ENCODE measurements at regions not wholly inside any gene's neighbourhood (a gene's known extent, or its start where the extent isn't known, plus 50 kb on each side); places are given as distances from the start of the nearest gene placed in this dataset.
"Not testable (repeated sequence)": the region's sequence is repeated elsewhere in the genome, so short reads cannot be mapped to it uniquely, and the experiment has no call there.

- no peak for FAIRE-seq
- no peak for DNase-seq
- H3K27me3 ChIP-seq (ENCODE audit: control insufficient read depth in 3 of 3, insufficient read depth in 3 of 3, low read length in 3 of 3) = peaks cover 0 to 9% (median 0%) of the 10 kb centered on the region in 3 donors
- H3K27ac ChIP-seq (ENCODE audit: low read depth in 1 of 3, low read length in 2 of 3) = no peak overlapping the region
- H3K4me1 ChIP-seq (ENCODE audit: control insufficient read depth in 3 of 3, insufficient read depth in 2 of 3, low read depth in 1 of 3, low read length in 2 of 3) = no peaks in the 10 kb centered on the region
- no peaks in the 10 kb centered on the region for H3K9me3 ChIP-seq (ENCODE audit: control insufficient read depth in 2 of 2, insufficient read depth in 1 of 2, low read depth in 1 of 2, low read length in 1 of 2)
- H3K4me3 ChIP-seq (ENCODE audit: low read depth in 1 of 3, low read length in 3 of 3) = no peak overlapping the region
- WGBS, 3 donors = 64 to 66% (median 65%) methylated on average over 6 of the region's 6 CpGs
- H3K36me3 ChIP-seq (ENCODE audit: control insufficient read depth in 3 of 3, insufficient read depth in 2 of 3, low read depth in 1 of 3, low read length in 3 of 3) = no peaks in the 10 kb centered on the region
These were observed 180.3 kb upstream of the E2F8 start for GRCh38 chr11:19420868-19421533.

GRCh38 chr11:19419808-19420207, 179.1 kb upstream of the E2F8 start:
- FAIRE-seq = no peak
- Histone ChIP-seq H3K4me3 (ENCODE audit: low read depth in 1 of 3, low read length in 3 of 3) (no peak overlapping the region), H3K9me3 (ENCODE audit: control insufficient read depth in 2 of 2, insufficient read depth in 1 of 2, low read depth in 1 of 2, low read length in 1 of 2) (no peaks in the 10 kb centered on the region), H3K27me3 (ENCODE audit: control insufficient read depth in 3 of 3, insufficient read depth in 3 of 3, low read length in 3 of 3) (peaks cover 0 to 9% (median 0%) of the 10 kb centered on the region in 3 donors), H3K36me3 (ENCODE audit: control insufficient read depth in 3 of 3, insufficient read depth in 2 of 3, low read depth in 1 of 3, low read length in 3 of 3) (no peaks in the 10 kb centered on the region), H3K4me1 (ENCODE audit: control insufficient read depth in 3 of 3, insufficient read depth in 2 of 3, low read depth in 1 of 3, low read length in 2 of 3) (no peaks in the 10 kb centered on the region), H3K27ac (ENCODE audit: low read depth in 1 of 3, low read length in 2 of 3) (no peak overlapping the region)
- DNase-seq = no peak
- 56 to 74% (median 58%) methylated on average over 7 of the region's 7 CpGs for WGBS, 3 donors

GRCh38 chr11:19419021-19419750, 178.4 kb upstream of the E2F8 start:
- WGBS, 3 donors = 33 to 54% (median 50%) methylated on average over 8 of the region's 8 CpGs
- no peak for DNase-seq
- Histone ChIP-seq H3K9me3 (ENCODE audit: control insufficient read depth in 2 of 2, insufficient read depth in 1 of 2, low read depth in 1 of 2, low read length in 1 of 2) (no peaks in the 10 kb centered on the region), H3K4me3 (ENCODE audit: low read depth in 1 of 3, low read length in 3 of 3) (no peak overlapping the region), H3K36me3 (ENCODE audit: control insufficient read depth in 3 of 3, insufficient read depth in 2 of 3, low read depth in 1 of 3, low read length in 3 of 3) (no peaks in the 10 kb centered on the region), H3K27ac (ENCODE audit: low read depth in 1 of 3, low read length in 2 of 3) (no peak overlapping the region), H3K27me3 (ENCODE audit: control insufficient read depth in 3 of 3, insufficient read depth in 3 of 3, low read length in 3 of 3) (peaks cover 0 to 9% (median 0%) of the 10 kb centered on the region in 3 donors), H3K4me1 (ENCODE audit: control insufficient read depth in 3 of 3, insufficient read depth in 2 of 3, low read depth in 1 of 3, low read length in 2 of 3) (no peaks in the 10 kb centered on the region)
- FAIRE-seq = no peak

- FAIRE-seq = no peak
- no peak overlapping the region for H3K27ac ChIP-seq (ENCODE audit: low read depth in 1 of 3, low read length in 2 of 3)
- WGBS, 3 donors = 79 to 89% (median 81%) methylated on average over 2 of the region's 2 CpGs
These were observed 177.5 kb upstream of the E2F8 start for GRCh38 chr11:19418221-19418620.

GRCh38 chr11:19412070-19412469, 171.3 kb upstream of the E2F8 start:
- H3K4me3 ChIP-seq (ENCODE audit: low read depth in 1 of 3, low read length in 3 of 3); DNase-seq; FAIRE-seq; H3K36me3 ChIP-seq (ENCODE audit: control insufficient read depth in 3 of 3, insufficient read depth in 2 of 3, low read depth in 1 of 3, low read length in 3 of 3); H3K27ac ChIP-seq (ENCODE audit: low read depth in 1 of 3, low read length in 2 of 3); H3K4me1 ChIP-seq (ENCODE audit: control insufficient read depth in 3 of 3, insufficient read depth in 2 of 3, low read depth in 1 of 3, low read length in 2 of 3); H3K9me3 ChIP-seq (ENCODE audit: control insufficient read depth in 2 of 2, insufficient read depth in 1 of 2, low read depth in 1 of 2, low read length in 1 of 2): not testable (repeated sequence)
- WGBS, 3 donors = 3 to 7% (median 7%) methylated on average over 3 of the region's 3 CpGs
- peaks cover 0 to 16% (median 0%) of the 10 kb centered on the region in 3 donors for H3K27me3 ChIP-seq (ENCODE audit: control insufficient read depth in 3 of 3, insufficient read depth in 3 of 3, low read length in 3 of 3)

More at GRCh38 chr11:19418221-19418620, 177.5 kb upstream of the E2F8 start:
- DNase-seq = no peak
- Histone ChIP-seq H3K4me3 (ENCODE audit: low read depth in 1 of 3, low read length in 3 of 3) (no peak overlapping the region), H3K36me3 (ENCODE audit: control insufficient read depth in 3 of 3, insufficient read depth in 2 of 3, low read depth in 1 of 3, low read length in 3 of 3) (no peaks in the 10 kb centered on the region), H3K27me3 (ENCODE audit: control insufficient read depth in 3 of 3, insufficient read depth in 3 of 3, low read length in 3 of 3) (peaks cover 0 to 9% (median 0%) of the 10 kb centered on the region in 3 donors), H3K4me1 (ENCODE audit: control insufficient read depth in 3 of 3, insufficient read depth in 2 of 3, low read depth in 1 of 3, low read length in 2 of 3) (no peaks in the 10 kb centered on the region), H3K9me3 (ENCODE audit: control insufficient read depth in 2 of 2, insufficient read depth in 1 of 2, low read depth in 1 of 2, low read length in 1 of 2) (no peaks in the 10 kb centered on the region)

- no peaks in the 10 kb centered on the region for H3K4me1 ChIP-seq (ENCODE audit: control insufficient read depth in 3 of 3, insufficient read depth in 2 of 3, low read depth in 1 of 3, low read length in 2 of 3)
- DNase-seq (no peak), FAIRE-seq (no peak)
- H3K27ac ChIP-seq (ENCODE audit: low read depth in 1 of 3, low read length in 2 of 3) = no peak overlapping the region
- H3K4me3 ChIP-seq (ENCODE audit: low read depth in 1 of 3, low read length in 3 of 3) = no peak overlapping the region
- peaks cover 0 to 25% (median 0%) of the 10 kb centered on the region in 3 donors for H3K27me3 ChIP-seq (ENCODE audit: control insufficient read depth in 3 of 3, insufficient read depth in 3 of 3, low read length in 3 of 3)
- H3K36me3 ChIP-seq (ENCODE audit: control insufficient read depth in 3 of 3, insufficient read depth in 2 of 3, low read depth in 1 of 3, low read length in 3 of 3) = no peaks in the 10 kb centered on the region
- H3K9me3 ChIP-seq (ENCODE audit: control insufficient read depth in 2 of 2, insufficient read depth in 1 of 2, low read depth in 1 of 2, low read length in 1 of 2) = no peaks in the 10 kb centered on the region
- 68 to 70% (median 69%) methylated on average over 3 of the region's 3 CpGs for WGBS, 3 donors
These were observed 169.3 kb upstream of the E2F8 start for GRCh38 chr11:19410032-19410431.

GRCh38 chr11:19409307-19409706, 168.6 kb upstream of the E2F8 start:
- Histone ChIP-seq H3K36me3 (ENCODE audit: control insufficient read depth in 3 of 3, insufficient read depth in 2 of 3, low read depth in 1 of 3, low read length in 3 of 3) (no peaks in the 10 kb centered on the region), H3K27me3 (ENCODE audit: control insufficient read depth in 3 of 3, insufficient read depth in 3 of 3, low read length in 3 of 3) (peaks cover 0 to 27% (median 0%) of the 10 kb centered on the region in 3 donors), H3K4me1 (ENCODE audit: control insufficient read depth in 3 of 3, insufficient read depth in 2 of 3, low read depth in 1 of 3, low read length in 2 of 3) (no peaks in the 10 kb centered on the region), H3K27ac (ENCODE audit: low read depth in 1 of 3, low read length in 2 of 3) (no peak overlapping the region), H3K4me3 (ENCODE audit: low read depth in 1 of 3, low read length in 3 of 3) (no peak overlapping the region), H3K9me3 (ENCODE audit: control insufficient read depth in 2 of 2, insufficient read depth in 1 of 2, low read depth in 1 of 2, low read length in 1 of 2) (no peaks in the 10 kb centered on the region)
- 70 to 75% (median 71%) methylated on average over 3 of the region's 3 CpGs for WGBS, 3 donors
- no peak for FAIRE-seq
- DNase-seq = no peak

GRCh38 chr11:19407677-19408270, 167.0 kb upstream of the E2F8 start:
- FAIRE-seq (no peak), DNase-seq (no peak)
- no peaks in the 10 kb centered on the region for H3K36me3 ChIP-seq (ENCODE audit: control insufficient read depth in 3 of 3, insufficient read depth in 2 of 3, low read depth in 1 of 3, low read length in 3 of 3)
- WGBS, 3 donors = 61 to 75% (median 75%) methylated on average over 17 of the region's 17 CpGs
- H3K9me3 ChIP-seq (ENCODE audit: control insufficient read depth in 2 of 2, insufficient read depth in 1 of 2, low read depth in 1 of 2, low read length in 1 of 2) = no peaks in the 10 kb centered on the region
- no peak overlapping the region for H3K27ac ChIP-seq (ENCODE audit: low read depth in 1 of 3, low read length in 2 of 3)
- peaks cover 0 to 27% (median 0%) of the 10 kb centered on the region in 3 donors for H3K27me3 ChIP-seq (ENCODE audit: control insufficient read depth in 3 of 3, insufficient read depth in 3 of 3, low read length in 3 of 3)
- H3K4me3 ChIP-seq (ENCODE audit: low read depth in 1 of 3, low read length in 3 of 3) = no peak overlapping the region
- H3K4me1 ChIP-seq (ENCODE audit: control insufficient read depth in 3 of 3, insufficient read depth in 2 of 3, low read depth in 1 of 3, low read length in 2 of 3) = no peaks in the 10 kb centered on the region
